T1000 (cell line): ENCODE measurements at regions not wholly inside any gene's neighbourhood (a gene's known extent, or its start where the extent isn't known, plus 50 kb on each side); places are given as distances from the start of the nearest gene placed in this dataset.
"Not testable (repeated sequence)": the region's sequence is repeated elsewhere in the genome, so short reads cannot be mapped to it uniquely, and the experiment has no call there.

Experiments
- DNase-seq: peaks from one replicate; lab custom pipeline; 2025; ENCODE audit warnings: mixed read lengths; lab: John Stamatoyannopoulos, UW

- no peak for DNase-seq
These were observed 825.5 kb downstream of the EPHA3 start for GRCh38 chr3:89932882-89933281.

DNA sequence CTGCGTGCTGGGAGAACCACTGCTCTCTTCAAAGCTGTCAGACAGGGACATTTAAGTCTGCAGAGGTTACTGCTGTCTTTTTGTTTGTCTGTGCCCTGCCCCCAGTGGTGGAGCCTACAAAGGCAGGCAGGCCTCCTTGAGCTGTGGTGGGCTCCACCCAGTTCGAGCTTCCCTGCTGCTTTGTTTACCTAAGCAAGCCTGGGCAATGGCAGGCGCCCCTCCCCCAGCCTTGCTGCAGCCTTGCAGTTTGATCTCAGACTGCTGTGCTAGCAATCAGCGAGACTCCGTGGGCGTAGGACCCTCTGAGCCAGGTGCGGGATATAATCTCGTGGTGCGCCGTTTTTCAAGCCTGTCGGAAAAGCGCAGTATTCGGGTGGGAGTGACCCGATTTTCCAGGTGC, 837.0 kb downstream of the EPHA3 start:
- DNase-seq: not testable (repeated sequence)

DNA sequence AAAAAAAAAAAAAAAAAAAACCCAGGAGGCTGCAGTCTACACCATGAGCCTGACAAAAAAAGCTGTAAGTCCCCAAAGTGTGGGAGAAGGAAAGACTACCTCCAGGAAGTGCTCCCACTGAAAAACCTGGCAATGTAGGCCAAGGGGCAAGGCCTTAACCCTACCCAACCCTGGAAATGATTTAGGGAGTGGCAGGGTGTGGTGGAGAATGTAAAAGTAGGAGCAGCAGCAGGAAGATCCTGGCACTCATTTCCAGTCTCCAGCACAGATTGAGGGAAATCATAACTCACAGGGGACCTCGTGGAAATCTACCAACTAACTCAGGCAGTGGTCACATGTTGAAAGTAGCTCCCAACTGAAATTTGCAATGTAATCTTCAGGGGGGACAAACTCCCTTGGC, 839.5 kb downstream of the EPHA3 start:
- DNase-seq: no peak

DNA sequence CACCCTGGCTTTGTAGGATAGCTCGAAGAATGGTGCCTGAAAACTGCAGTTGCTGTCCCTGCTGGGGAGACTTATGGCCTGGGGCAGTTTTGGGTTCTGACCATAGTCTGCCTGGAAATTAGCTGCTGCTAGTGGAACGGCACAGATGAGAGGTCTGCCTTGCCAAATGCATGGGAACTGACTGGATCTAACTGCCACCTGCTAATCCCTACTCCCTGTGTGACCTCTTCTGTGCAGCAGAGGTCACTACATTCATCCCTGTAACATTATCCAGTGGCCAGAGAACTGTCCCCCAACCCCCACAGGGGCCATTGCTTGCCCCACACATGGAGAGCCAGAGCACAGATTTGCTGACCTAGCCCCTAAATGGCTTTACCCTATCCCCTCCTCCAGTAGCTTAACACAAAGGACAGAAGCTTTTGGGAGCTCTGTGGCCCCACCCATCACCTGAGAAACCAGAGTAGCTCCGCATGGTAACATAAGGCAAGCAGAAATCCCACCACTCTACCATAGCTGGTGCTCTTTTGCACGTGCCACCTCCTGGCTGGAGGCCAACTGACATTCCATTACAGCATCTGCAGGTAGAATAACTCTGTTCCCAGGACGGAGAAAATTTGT, 840.0 kb downstream of the EPHA3 start:
- DNase-seq: no peak

DNA sequence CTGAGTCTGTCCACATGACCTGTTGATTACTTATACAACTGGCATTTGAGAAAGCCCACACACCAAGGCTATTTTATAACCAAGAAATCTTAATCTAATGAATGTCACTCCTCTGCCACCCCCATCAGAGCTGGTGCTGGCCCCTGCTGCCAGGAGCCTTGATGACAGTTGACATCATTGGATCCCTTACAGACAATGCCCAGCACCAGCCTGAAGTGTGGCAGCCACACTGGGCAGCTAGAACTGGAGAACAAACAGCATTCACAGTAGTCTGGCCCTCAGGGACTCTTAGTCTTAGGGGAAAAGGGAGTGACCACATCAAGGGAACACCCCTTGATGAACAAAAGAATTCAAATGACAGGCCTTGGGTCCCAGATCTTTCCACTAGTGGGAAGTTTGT, 840.6 kb downstream of the EPHA3 start:
- no peak for DNase-seq

DNA sequence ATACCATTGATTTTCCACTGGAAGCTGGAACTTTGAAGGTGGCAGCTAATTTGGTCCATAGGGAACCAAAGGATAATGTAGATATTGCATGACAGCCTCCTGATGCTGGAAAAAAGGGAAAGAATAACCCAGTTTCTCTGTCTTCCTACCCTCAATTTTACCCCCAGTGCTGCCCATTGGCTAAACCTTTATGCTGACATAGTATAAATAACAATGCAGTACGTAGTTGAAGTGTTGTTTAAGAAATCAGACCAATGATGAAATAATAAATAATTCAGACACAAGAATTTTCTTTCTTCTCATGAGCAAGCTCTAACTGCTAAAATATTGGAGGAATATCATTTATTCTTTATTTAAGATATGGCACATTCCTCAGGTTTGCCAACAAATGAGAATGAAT, 843.4 kb downstream of the EPHA3 start:
- no peak for DNase-seq

GRCh38 chr3:89954137-89954536, 846.7 kb downstream of the EPHA3 start:
- no peak for DNase-seq

GRCh38 chr3:89955156-89955555, 847.7 kb downstream of the EPHA3 start:
- no peak for DNase-seq

DNA sequence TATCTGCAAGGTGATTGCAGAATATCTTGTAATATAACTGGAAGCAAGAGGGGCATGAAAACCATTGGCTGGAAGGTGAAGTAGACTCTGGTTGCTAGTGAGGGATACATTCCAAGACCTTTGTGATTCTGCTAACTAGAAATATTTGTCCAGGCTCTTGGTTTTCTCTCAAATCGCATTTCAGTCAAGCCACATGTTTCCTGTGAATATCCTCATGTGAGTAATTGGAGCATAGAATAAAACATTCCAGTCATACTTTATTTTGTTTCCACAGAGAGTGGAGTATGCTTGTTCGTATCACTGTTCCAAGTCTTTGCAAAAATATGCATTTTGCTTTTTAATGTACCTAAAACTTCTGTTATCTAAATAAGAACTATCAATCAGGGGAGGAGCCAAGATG, 850.0 kb downstream of the EPHA3 start:
- DNase-seq: no peak

DNA sequence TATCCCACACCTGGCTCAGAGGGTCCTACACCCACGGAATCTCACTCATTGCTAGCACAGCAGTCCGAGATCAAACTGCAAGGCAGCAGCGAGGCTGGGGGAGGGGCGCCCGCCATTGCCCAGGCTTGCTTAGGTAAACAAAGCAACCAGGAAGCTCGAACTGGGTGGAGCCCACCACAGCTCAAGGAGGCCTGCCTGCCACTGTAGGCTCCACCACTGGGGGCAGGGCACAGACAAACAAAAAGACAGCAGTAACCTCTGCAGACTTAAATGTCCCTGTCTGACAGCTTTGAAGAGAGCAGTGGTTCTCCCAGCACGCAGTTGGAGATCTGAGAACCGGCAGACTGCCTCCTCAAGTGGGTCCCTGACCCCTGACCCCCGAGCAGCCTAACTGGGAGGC, 850.7 kb downstream of the EPHA3 start:
- DNase-seq: not testable (repeated sequence)

GRCh38 chr3:89964347-89964746, 856.9 kb downstream of the EPHA3 start:
- no peak for DNase-seq

- no peak for DNase-seq
These were observed 859.6 kb downstream of the EPHA3 start for GRCh38 chr3:89966877-89967665.

- DNase-seq: no peak
These were observed 863.9 kb downstream of the EPHA3 start for GRCh38 chr3:89971329-89971728.

GRCh38 chr3:89973156-89973555, 865.7 kb downstream of the EPHA3 start:
- DNase-seq: no peak

DNA sequence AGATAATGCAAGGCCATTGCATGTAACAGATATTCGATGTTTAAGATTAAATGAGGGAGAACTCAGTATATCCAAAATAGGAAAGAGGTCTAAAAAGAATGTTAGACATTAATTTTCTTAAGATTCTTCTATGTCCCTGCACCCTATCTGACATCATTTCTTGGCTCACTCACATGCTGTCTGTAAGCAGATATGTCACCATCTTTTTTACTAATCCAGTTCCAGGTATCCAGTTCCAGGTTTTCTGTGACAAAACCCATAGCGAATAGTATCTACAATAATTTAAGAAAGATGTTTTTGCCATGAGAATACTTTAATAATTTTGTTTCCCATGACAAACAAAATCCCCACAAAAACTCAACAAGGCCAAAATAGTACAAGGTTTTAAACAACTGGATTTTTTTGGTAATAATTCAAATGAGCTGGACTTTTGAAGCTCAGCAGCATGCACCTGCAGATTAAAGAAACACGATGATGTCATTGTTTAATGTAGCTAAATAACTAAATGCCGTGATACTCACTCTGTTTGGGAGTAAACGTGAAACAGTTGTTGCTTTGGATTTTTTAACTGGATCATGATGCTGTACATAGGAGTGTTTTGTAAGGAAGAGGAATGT, 867.6 kb downstream of the EPHA3 start:
- no peak for DNase-seq

DNA sequence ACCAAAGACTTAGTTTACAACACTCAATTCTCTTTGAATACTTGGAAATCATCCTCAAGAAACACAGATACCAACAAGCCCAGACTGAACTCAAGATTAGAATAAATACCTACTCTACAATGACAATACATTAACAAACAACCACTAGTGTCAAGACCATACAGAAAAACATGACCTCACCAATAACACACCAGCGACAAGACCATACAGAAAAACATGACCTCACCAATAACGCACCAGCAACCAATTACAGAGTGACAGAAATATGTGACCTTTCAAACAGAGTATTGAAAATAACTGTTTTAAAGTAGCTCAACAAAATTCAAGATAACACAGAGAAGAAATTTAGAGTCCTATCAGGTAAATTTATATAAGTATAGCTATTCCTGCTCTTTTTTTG, 876.0 kb downstream of the EPHA3 start:
- no peak for DNase-seq

DNA sequence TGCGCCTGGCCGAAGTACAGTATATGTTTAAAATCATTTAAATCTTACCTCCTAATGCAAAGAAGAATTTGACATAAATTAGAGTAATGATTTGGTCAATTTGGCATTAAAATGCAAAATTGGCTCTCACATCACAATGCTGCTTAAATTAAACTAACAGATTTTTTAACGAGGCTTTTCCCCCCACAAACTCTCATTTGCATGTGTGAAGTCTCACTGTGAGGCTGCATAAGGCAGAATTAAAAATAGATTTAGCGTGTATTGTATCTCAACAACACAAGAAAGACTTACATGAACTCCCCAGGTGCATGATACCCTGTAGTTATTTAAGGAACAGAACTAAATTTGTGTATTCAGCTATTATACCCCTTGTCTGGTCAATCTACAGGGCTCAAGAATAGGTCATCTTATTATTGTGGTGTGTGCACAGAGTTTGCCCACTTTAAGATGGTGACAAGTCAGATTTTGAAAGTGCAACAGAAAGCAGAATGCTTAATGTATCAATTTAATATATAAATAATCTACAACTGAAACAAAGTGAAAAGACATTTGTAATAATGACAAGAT, 897.9 kb downstream of the EPHA3 start:
- DNase-seq: no peak

- no peak for DNase-seq
These were observed 900.5 kb downstream of the EPHA3 start for GRCh38 chr3:90007778-90008499.

- DNase-seq: no peak
These were observed 902.9 kb downstream of the EPHA3 start for GRCh38 chr3:90010341-90010740.

- DNase-seq: no peak
These were observed 903.7 kb downstream of the EPHA3 start for GRCh38 chr3:90011131-90011530.

- no peak for DNase-seq
These were observed 904.2 kb downstream of the EPHA3 start for GRCh38 chr3:90011596-90011995.

- DNase-seq: no peak
These were observed 904.6 kb downstream of the EPHA3 start for GRCh38 chr3:90011996-90012395.
